SK-N-MC (cell line): ENCODE measurements at regions not wholly inside any gene's neighbourhood (a gene's known extent, or its start where the extent isn't known, plus 50 kb on each side); places are given as distances from the start of the nearest gene placed in this dataset.

ENCODE experiments used
- DNase-seq: peaks from one replicate; pipeline ENCODE4 v3.0.0-alpha.2; 2011; ENCODE audit warnings: low read depth, low spot score
- H3K27ac ChIP-seq: fragments of 200-600 bp; sonication (generic); 2 replicates; pipeline ENCODE4 v1.5.1; 2016; ENCODE audit warnings: mixed run types
- H3K36me3 ChIP-seq: fragments of 200-600 bp; sonication (generic); 2 replicates; pipeline ENCODE4 v1.6.1; 2017; ENCODE audit warnings: antibody characterized with exemption, low read length, mixed read lengths; ENCODE audit not compliant: insufficient read depth
- H3K4me3 ChIP-seq: fragments of 200-600 bp; sonication (generic); 2 replicates; pipeline ENCODE4 v1.5.1; 2016
- H3K9ac ChIP-seq: fragments of 200-600 bp; sonication (generic); 2 replicates; pipeline ENCODE4 v1.8.0; 2017; ENCODE audit warnings: mixed run types, mixed read lengths; ENCODE audit not compliant: insufficient read length
- H3K9me3 ChIP-seq: fragments of 200-600 bp; sonication (generic); 2 replicates; pipeline ENCODE4 v1.6.1; 2017; ENCODE audit warnings: low read depth, mild to moderate bottlenecking, antibody characterized with exemption, low read length, moderate library complexity, mixed read lengths
- EZH2 ChIP-seq: fragments of 200-600 bp; sonication (generic); IDR thresholded peaks from one replicate; pipeline ENCODE4 v1.6.1; 2017; ENCODE audit warnings: antibody characterized with exemption
- FOXP2 ChIP-seq: optimal IDR thresholded peaks from 2 replicates; pipeline ENCODE3; 2011; ENCODE audit warnings: mild to moderate bottlenecking, moderate library complexity; ENCODE audit not compliant: insufficient read depth; ENCODE audit errors: extremely low read length, control extremely low read depth
- POLR2AphosphoS5 ChIP-seq: IDR thresholded peaks from 2 replicates; pipeline ENCODE4 v1.6.1; 2012; ENCODE audit warnings: mild to moderate bottlenecking, low read depth, low read length, borderline replicate concordance

GRCh38 chr17:77321649-77322513 lies 181.1 kb downstream of the SEC14L1 start:
- no peak for DNase-seq
- Histone ChIP-seq H3K9ac (no peak overlapping the region), H3K27ac (0 out of 2 replicates have a peak overlapping the region, but pooled peaks have one; percentile 37), H3K36me3 (no peaks in the 10 kb centered on the region), H3K4me3 (peak overlapping the region; percentile 71), H3K9me3 (no peaks in the 10 kb centered on the region)
- TF ChIP-seq EZH2: no peak
- TF ChIP-seq FOXP2: no peak
- TF ChIP-seq POLR2AphosphoS5: no peak

GRCh38 chr17:77322514-77323412 lies 182.0 kb downstream of the SEC14L1 start:
- 0 out of 2 replicates have a peak overlapping the region, but pooled peaks have one; percentile 37 for H3K27ac ChIP-seq
- H3K9me3 ChIP-seq: no peaks in the 10 kb centered on the region
- no peak for TF ChIP-seq EZH2
- no peak for TF ChIP-seq POLR2AphosphoS5
- TF ChIP-seq FOXP2: no peak
- peak overlapping the region; percentile 71 for H3K4me3 ChIP-seq
- no peak for DNase-seq
- peak overlapping the region; percentile 43 for H3K9ac ChIP-seq
- H3K36me3 ChIP-seq: no peaks in the 10 kb centered on the region

DNA sequence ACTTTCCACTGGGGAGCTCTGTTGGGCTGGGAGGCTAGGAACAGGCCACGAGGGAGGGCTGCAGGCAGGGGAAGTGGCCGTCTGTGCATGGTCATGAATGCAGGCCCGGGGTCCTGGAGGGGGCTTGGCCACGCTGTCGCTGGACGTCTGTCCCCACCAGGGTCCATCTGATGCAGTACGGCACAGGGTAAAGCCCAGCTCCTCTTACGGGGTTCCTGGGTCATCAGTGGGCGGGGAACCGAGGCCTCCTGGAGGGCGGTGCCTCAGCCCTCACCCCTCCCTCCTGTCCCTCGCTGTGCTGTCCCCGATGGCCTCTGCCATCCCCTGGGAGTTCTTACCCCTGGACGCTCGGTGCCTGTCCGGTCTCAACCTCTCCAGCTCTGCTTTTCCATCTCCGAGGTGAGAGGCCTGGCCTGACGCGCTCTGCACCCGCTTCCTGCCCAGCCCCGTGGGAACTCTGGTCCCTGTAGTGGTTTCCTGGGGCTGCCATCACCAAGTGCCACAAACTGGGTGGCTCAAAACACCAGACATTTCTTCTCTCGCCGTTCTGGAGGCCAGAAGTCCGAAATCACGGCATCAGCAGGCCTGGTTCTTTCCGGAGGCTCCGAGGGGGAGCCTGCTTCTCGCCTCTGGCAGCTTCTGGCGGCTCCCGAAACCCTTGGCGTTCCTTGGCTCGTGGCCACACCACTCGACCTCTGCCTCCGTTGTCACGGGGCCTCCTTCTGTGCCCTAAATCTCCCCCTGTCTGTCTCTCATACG lies 182.8 kb downstream of the SEC14L1 start:
- no peaks in the 10 kb centered on the region for H3K9me3 ChIP-seq
- H3K27ac ChIP-seq: no peak overlapping the region
- no peak overlapping the region for H3K9ac ChIP-seq
- no peak for DNase-seq
- no peak overlapping the region for H3K4me3 ChIP-seq
- H3K36me3 ChIP-seq: no peaks in the 10 kb centered on the region
- TF ChIP-seq EZH2: no peak
- TF ChIP-seq FOXP2: no peak
- no peak for TF ChIP-seq POLR2AphosphoS5

DNA sequence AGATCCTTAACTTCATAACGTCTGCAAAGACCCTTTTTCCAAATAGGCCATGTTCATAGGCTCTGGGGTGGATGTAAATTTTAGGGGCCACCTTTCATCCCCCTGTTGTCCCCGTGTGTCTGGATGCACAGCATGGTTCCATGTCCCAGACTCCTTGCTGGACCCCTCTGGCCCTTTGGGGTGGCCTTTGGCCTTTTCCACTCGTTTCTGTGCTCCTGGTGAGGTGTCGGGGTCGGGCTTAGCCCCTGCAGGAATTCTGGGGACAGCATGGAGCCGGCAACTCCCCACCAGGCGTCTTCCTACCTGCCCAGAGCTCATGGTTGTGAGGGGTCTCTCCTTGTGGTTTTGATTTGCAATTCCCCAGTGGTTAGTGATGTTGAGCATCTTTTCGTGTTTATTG lies 183.5 kb downstream of the SEC14L1 start:
- Histone ChIP-seq H3K9ac (no peak overlapping the region), H3K27ac (no peak overlapping the region)
- no peak for DNase-seq

DNA sequence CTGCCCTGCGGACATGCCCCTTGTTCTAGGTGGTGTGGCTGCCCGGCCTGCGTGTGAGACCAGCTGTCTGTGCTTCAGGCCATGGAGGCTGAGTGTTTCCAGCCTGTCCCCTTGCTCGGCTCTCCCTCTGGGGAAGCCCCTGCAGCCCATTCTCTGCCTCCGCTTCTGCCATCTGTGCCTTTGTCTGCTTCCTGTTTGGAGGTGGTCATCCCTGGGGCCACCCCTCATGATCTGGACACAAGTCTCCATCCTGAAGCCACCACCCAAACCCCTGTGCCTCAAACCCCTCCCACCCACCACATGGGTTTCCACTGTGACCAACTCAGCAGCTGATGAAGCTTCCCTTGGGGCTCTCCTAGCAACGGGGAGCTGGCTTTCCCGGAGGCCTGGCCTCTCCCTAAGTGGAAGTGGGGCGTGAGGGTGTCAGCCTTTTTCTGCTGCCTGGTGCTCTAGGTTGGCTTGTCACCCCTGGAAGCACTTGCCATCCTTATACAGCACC lies 184.9 kb downstream of the SEC14L1 start:
- Histone ChIP-seq H3K4me3 (no peak overlapping the region), H3K9me3 (no peaks in the 10 kb centered on the region), H3K9ac (no peak overlapping the region), H3K36me3 (no peaks in the 10 kb centered on the region), H3K27ac (no peak overlapping the region)
- no peak for DNase-seq
- TF ChIP-seq POLR2AphosphoS5 (no peak), FOXP2 (no peak), EZH2 (no peak)

More for the DNA sequence above, 183.5 kb downstream of the SEC14L1 start:
- TF ChIP-seq FOXP2 (no peak), EZH2 (no peak), POLR2AphosphoS5 (no peak)
- H3K4me3 ChIP-seq: no peak overlapping the region
- H3K36me3 ChIP-seq: no peaks in the 10 kb centered on the region
- no peaks in the 10 kb centered on the region for H3K9me3 ChIP-seq

DNA sequence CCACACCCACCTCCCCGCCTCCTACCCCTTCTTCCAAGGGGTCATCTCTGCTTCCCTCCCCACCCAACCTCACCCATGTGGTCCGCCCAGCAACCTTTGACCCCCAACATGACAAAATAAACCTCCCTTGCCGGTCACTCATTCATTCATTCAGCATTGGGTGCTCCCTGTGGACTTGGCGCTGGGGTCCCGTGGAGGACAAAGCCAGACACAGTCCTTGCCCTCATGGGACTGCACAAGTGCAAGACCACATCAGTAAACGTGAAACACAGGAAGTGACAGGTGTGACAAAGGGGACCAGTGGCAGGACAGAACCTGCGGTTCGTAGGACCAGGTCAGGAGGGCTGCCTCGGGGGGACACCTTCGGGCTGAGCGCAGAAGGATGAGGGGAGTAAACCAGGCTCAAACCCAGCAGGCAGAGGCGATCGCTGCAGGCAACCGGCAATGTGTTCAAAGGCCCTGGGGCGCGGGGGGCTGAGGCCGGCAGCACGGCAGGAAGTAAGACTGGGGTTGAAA lies 185.4 kb downstream of the SEC14L1 start:
- Histone ChIP-seq H3K4me3 (no peak overlapping the region), H3K9ac (no peak overlapping the region), H3K9me3 (no peaks in the 10 kb centered on the region), H3K36me3 (no peaks in the 10 kb centered on the region), H3K27ac (no peak overlapping the region)
- no peak for DNase-seq
- no peak for TF ChIP-seq FOXP2
- TF ChIP-seq EZH2: no peak
- TF ChIP-seq POLR2AphosphoS5: no peak

DNA sequence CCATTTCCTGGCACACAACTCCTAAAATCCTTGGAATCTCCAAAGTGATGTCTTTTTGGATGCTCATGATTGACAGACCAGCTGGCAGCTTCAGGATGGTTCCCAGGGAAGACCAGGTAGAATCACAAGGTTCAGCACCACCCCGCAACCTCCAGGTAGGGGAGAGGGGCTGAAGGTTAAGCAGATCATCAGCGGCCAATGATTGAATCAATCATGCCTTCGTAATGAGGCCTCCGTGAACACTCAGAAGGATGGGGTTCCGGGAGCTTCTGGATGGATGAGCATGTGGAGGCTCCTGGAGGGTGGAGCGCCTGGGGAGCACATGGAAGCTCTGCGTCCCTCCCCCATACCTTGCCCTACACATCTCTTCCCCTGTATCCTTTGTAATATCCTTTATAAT lies 185.9 kb downstream of the SEC14L1 start:
- H3K9me3 ChIP-seq: no peaks in the 10 kb centered on the region
- no peak overlapping the region for H3K27ac ChIP-seq
- H3K4me3 ChIP-seq: no peak overlapping the region
- no peaks in the 10 kb centered on the region for H3K36me3 ChIP-seq
- H3K9ac ChIP-seq: no peak overlapping the region
- no peak for DNase-seq
- TF ChIP-seq EZH2 (no peak), POLR2AphosphoS5 (no peak), FOXP2 (no peak)

DNA sequence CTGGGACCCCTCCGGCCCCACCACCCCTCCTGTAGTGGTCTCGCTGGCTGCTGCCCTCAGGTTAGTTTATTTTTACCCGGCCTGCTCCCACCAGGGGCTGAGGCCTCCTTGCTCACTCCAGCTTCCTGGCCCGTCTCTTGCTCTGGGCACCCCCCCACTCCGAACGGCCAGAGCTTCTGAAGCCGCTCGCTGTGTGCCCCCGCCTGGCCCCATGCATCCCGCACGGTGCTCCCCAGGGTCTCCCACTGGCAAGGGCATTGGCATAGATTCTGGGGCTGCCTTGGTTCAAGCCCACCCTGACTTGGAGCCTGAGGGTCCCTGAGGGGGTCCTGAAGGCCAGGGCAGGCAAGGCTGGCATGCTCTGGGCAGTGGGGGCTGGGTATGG lies 186.4 kb downstream of the SEC14L1 start:
- Histone ChIP-seq H3K27ac (no peak overlapping the region), H3K9me3 (no peaks in the 10 kb centered on the region), H3K9ac (no peak overlapping the region), H3K4me3 (no peak overlapping the region), H3K36me3 (no peaks in the 10 kb centered on the region)
- TF ChIP-seq POLR2AphosphoS5 (no peak), FOXP2 (no peak), EZH2 (no peak)
- DNase-seq: no peak
